GM19035 (cell line): ENCODE measurements at regions not wholly inside any gene's neighbourhood (a gene's known extent, or its start where the extent isn't known, plus 50 kb on each side); places are given as distances from the start of the nearest gene placed in this dataset.

Experiments used
- ATAC-seq: cut with Tn5 transposase; IDR thresholded peaks from one replicate; pipeline ENCODE4 v1.9.1; 2021; ENCODE audit not compliant: unreplicated experiment

- no peak for ATAC-seq
These were observed 192.2 kb upstream of the SYNDIG1 start for GRCh38 chr20:24277196-24277595.

- no peak for ATAC-seq
These were observed 193.3 kb upstream of the SYNDIG1 start for GRCh38 chr20:24275946-24276705.

- no peak for ATAC-seq
These were observed 196.2 kb upstream of the SYNDIG1 start for GRCh38 chr20:24273251-24273650.

GRCh38 chr20:24261351-24261750 is 208.1 kb upstream of the SYNDIG1 start:
- ATAC-seq, result no peak

GRCh38 chr20:24257171-24257570 is 212.3 kb upstream of the SYNDIG1 start:
- no peak for ATAC-seq

- ATAC-seq, result no peak
These were observed 213.1 kb upstream of the SYNDIG1 start for GRCh38 chr20:24256307-24256706.

- no peak for ATAC-seq
These were observed 214.9 kb upstream of the SYNDIG1 start for GRCh38 chr20:24254480-24254879.

GRCh38 chr20:24253321-24253720 is 216.1 kb upstream of the SYNDIG1 start:
- no peak for ATAC-seq

- no peak for ATAC-seq
These were observed 224.3 kb upstream of the SYNDIG1 start for GRCh38 chr20:24245094-24245493.

- ATAC-seq, result no peak
These were observed 226.7 kb upstream of the SYNDIG1 start for GRCh38 chr20:24242763-24243162.

GRCh38 chr20:24241466-24241865 is 228.0 kb upstream of the SYNDIG1 start:
- ATAC-seq, result no peak

- ATAC-seq, result no peak
These were observed 232.5 kb upstream of the SYNDIG1 start for GRCh38 chr20:24236963-24237362.

- ATAC-seq, result no peak
These were observed 233.2 kb upstream of the SYNDIG1 start for GRCh38 chr20:24236201-24236600.

- no peak for ATAC-seq
These were observed 233.9 kb upstream of the SYNDIG1 start for GRCh38 chr20:24235296-24236175.

GRCh38 chr20:24227600-24227999 is 239.0 kb upstream of the GGTLC1 start:
- ATAC-seq, result no peak

GRCh38 chr20:24212494-24212893 is 223.9 kb upstream of the GGTLC1 start:
- ATAC-seq, result no peak

- no peak for ATAC-seq
These were observed 223.4 kb upstream of the GGTLC1 start for GRCh38 chr20:24211972-24212371.

- ATAC-seq, result no peak
These were observed 221.8 kb upstream of the GGTLC1 start for GRCh38 chr20:24210356-24210755.

GRCh38 chr20:24208652-24209051 is 220.1 kb upstream of the GGTLC1 start:
- ATAC-seq, result no peak

GRCh38 chr20:24207803-24208300 is 219.3 kb upstream of the GGTLC1 start:
- ATAC-seq, result no peak

GRCh38 chr20:24206995-24207394 is 218.4 kb upstream of the GGTLC1 start:
- no peak for ATAC-seq
